ENCODE measurements at regions not wholly inside any gene's neighbourhood (a gene's known extent, or its start where the extent isn't known, plus 50 kb on each side); places are given as distances from the start of the nearest gene placed in this dataset.

DNA sequence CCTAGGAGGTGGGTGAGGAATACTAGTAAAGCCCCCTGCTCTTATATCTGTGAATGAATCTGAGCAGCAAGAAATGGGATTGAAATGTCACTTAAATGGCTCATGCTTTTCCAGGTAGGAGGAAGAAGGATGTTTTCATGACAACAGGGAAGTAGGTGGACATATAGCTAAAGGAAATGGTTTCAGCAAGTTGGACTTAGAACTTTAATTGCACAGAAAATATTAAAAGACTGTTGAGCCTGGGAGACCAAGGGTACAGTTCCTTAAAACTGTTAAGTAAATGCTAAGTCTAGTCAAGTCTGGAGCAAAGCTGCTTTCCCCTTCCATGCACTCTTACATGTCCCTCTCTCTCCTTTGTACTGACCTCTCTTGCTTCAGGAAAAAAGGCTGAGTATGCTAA is 301.3 kb downstream of the HGF start:
- Histone ChIP-seq H3K4me1 (ENCODE audit: low read depth, poor library complexity, severe bottlenecking) (no peaks in the 10 kb centered on the region), H2AFZ (ENCODE audit: low read depth) (no peak overlapping the region), H4K20me1 (ENCODE audit: insufficient read depth) (no peaks in the 10 kb centered on the region), H3K36me3 (ENCODE audit: insufficient read depth) (no peaks in the 10 kb centered on the region), H3K79me2 (ENCODE audit: insufficient read depth, low read depth) (no peaks in the 10 kb centered on the region), H3K4me2 (no peak overlapping the region), H3K9ac (no peak overlapping the region), H3K4me3 (IDR thresholded peaks at IDR 0.05; ENCODE audit: insufficient read depth, low read depth, low read length) (no peak overlapping the region), H3K27ac (no peak overlapping the region), H3K27me3 (ENCODE audit: insufficient read depth, low read depth) (no peaks in the 10 kb centered on the region)
- TF ChIP-seq, protein P1, sequence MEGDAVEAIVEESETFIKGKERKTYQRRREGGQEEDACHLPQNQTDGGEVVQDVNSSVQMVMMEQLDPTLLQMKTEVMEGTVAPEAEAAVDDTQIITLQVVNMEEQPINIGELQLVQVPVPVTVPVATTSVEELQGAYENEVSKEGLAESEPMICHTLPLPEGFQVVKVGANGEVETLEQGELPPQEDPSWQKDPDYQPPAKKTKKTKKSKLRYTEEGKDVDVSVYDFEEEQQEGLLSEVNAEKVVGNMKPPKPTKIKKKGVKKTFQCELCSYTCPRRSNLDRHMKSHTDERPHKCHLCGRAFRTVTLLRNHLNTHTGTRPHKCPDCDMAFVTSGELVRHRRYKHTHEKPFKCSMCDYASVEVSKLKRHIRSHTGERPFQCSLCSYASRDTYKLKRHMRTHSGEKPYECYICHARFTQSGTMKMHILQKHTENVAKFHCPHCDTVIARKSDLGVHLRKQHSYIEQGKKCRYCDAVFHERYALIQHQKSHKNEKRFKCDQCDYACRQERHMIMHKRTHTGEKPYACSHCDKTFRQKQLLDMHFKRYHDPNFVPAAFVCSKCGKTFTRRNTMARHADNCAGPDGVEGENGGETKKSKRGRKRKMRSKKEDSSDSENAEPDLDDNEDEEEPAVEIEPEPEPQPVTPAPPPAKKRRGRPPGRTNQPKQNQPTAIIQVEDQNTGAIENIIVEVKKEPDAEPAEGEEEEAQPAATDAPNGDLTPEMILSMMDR (conservative IDR thresholded peaks at IDR 0.05; ENCODE audit: low read depth, low read length), result no peak

DNA sequence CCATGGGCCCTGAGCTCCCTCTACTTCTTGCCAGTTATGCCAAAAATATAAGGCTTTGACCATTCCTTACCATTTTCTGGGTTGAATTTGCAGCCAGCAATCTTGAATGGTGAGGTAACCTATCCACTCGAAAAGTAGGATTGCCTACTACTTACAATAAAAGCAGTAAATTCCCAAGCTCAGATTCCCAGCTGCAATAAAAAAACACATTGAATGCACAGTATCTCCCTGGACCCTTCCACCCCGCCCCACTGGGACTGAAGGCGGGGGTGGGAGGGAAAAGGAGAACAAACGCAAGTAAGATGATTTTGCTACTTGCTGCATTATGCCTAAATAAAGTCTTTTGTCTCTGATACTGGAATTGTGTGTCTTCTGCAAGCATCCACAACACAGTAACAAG is 301.9 kb downstream of the HGF start:
- TF ChIP-seq, protein P1 (conservative IDR thresholded peaks at IDR 0.05; ENCODE audit: low read depth, low read length), result no peak
- no peaks in the 10 kb centered on the region for H3K79me2 ChIP-seq (ENCODE audit: insufficient read depth, low read depth)
- H3K4me3 ChIP-seq (IDR thresholded peaks at IDR 0.05; ENCODE audit: insufficient read depth, low read depth, low read length), result no peak overlapping the region
- no peak overlapping the region for H3K9ac ChIP-seq
- no peaks in the 10 kb centered on the region for H3K36me3 ChIP-seq (ENCODE audit: insufficient read depth)
- H3K4me2 ChIP-seq, result no peak overlapping the region
- H3K27me3 ChIP-seq (ENCODE audit: insufficient read depth, low read depth), result no peaks in the 10 kb centered on the region
- no peak overlapping the region for H2AFZ ChIP-seq (ENCODE audit: low read depth)
- H4K20me1 ChIP-seq (ENCODE audit: insufficient read depth), result no peaks in the 10 kb centered on the region
- H3K27ac ChIP-seq, result no peak overlapping the region
- no peaks in the 10 kb centered on the region for H3K4me1 ChIP-seq (ENCODE audit: low read depth, poor library complexity, severe bottlenecking)

DNA sequence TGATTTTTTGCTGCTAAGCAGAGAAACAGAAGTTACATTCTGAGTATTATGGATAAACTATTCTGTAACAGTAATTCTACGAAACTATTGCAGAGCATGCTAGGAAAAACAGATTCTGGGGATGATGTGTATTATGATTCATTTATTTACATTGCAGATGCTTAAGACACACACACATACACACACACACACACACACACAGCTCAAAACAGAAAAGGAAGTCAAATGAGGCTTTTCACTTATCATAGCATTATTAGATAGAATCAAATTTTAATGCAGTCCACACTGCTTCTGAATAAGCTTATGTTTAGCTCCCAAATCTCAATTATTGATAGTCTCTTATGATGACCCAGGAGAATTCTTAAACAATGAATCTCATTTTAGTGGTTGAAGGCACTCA is 307.2 kb downstream of the HGF start:
- Histone ChIP-seq H3K36me3 (ENCODE audit: insufficient read depth) (no peaks in the 10 kb centered on the region), H2AFZ (ENCODE audit: low read depth) (no peak overlapping the region), H4K20me1 (ENCODE audit: insufficient read depth) (no peaks in the 10 kb centered on the region; the same call in 1 of the 2 replicates), H3K9ac (no peak overlapping the region), H3K79me2 (ENCODE audit: insufficient read depth, low read depth) (no peaks in the 10 kb centered on the region), H3K27ac (no peak overlapping the region), H3K4me2 (no peak overlapping the region), H3K4me3 (IDR thresholded peaks at IDR 0.05; ENCODE audit: insufficient read depth, low read depth, low read length) (no peak overlapping the region), H3K27me3 (ENCODE audit: insufficient read depth, low read depth) (no peaks in the 10 kb centered on the region), H3K4me1 (ENCODE audit: low read depth, poor library complexity, severe bottlenecking) (no peaks in the 10 kb centered on the region)
- TF ChIP-seq, protein P1 (conservative IDR thresholded peaks at IDR 0.05; ENCODE audit: low read depth, low read length), result no peak

DNA sequence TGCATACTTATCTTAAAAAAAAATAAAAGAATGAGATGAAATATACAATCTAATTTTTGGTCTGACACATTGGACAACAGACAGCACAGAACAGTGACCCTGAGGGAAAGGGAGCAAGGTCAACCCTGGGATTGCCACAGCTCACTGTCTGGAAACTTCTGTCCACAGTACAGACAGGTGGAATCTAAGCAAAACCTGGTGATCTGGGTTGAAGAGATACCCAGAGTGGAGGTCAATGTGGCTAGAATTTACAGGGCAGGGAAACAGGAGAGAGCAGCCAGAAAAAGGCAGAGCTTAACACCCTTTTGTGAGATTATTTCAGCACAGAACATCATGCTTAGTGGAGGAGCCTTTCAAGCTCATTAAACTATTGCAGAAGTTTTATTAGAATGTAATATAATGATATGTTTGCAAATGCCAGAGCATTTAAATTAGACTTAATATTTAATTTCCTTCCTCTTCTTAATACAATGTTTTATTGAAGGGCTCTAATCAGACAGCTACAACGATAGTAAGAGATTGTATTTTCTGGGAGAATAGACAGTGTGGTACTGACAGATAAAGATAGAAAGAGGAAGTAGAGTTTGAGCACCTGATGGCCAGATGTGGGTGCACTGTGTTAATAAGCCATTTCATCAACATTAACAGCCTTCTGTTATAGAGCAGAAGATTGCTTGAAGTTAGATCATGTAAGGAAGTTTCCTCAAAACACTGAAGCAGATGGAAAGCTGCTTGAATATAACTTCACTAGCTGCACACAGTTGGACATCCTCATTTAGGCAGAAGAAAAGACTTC is 309.4 kb downstream of the HGF start:
- Histone ChIP-seq H3K79me2 (ENCODE audit: insufficient read depth, low read depth) (no peaks in the 10 kb centered on the region), H3K4me2 (no peak overlapping the region), H2AFZ (ENCODE audit: low read depth) (no peak overlapping the region), H3K4me3 (IDR thresholded peaks at IDR 0.05; ENCODE audit: insufficient read depth, low read depth, low read length) (no peak overlapping the region), H4K20me1 (ENCODE audit: insufficient read depth) (no peaks in the 10 kb centered on the region; the same call in 1 of the 2 replicates), H3K9ac (no peak overlapping the region), H3K27me3 (ENCODE audit: insufficient read depth, low read depth) (no peaks in the 10 kb centered on the region), H3K36me3 (ENCODE audit: insufficient read depth) (no peaks in the 10 kb centered on the region), H3K4me1 (ENCODE audit: low read depth, poor library complexity, severe bottlenecking) (no peaks in the 10 kb centered on the region), H3K27ac (no peak overlapping the region)
- TF ChIP-seq, protein P1 (conservative IDR thresholded peaks at IDR 0.05; ENCODE audit: low read depth, low read length), result no peak

Measured in KMS-11 (cell line).